ENCODE measurements at regions not wholly inside any gene's neighbourhood (a gene's known extent, or its start where the extent isn't known, plus 50 kb on each side); places are given as distances from the start of the nearest gene placed in this dataset.

GRCh38 chr10:78450807-78451485 is 417.3 kb downstream of the RPS24 start:
- TF ChIP-seq EZH2 (IDR thresholded peaks at IDR 0.05) (no peak), POLR2AphosphoS5 (IDR thresholded peaks at IDR 0.05; ENCODE audit: borderline replicate concordance, low read depth, low read length) (no peak), FOXP2 (optimal IDR thresholded peaks at IDR 0.05; ENCODE audit: control extremely low read depth, extremely low read length, insufficient read depth) (no peak)

All from SK-N-MC (cell line).